HG03159 (cell line): ENCODE measurements at regions not wholly inside any gene's neighbourhood (a gene's known extent, or its start where the extent isn't known, plus 50 kb on each side); places are given as distances from the start of the nearest gene placed in this dataset.

Source experiments
- ATAC-seq: cut with Tn5 transposase; IDR thresholded peaks from one replicate; pipeline ENCODE4 v1.9.1; 2021; ENCODE audit warnings: mild to moderate bottlenecking, moderate library complexity; ENCODE audit not compliant: unreplicated experiment

- ATAC-seq, result no peak
These were observed 647.1 kb upstream of the KLF4 start for GRCh38 chr9:108136656-108137055.

- no peak for ATAC-seq
These were observed 645.0 kb upstream of the KLF4 start for GRCh38 chr9:108134486-108135128.

GRCh38 chr9:108133680-108134079, 644.1 kb upstream of the KLF4 start:
- ATAC-seq, result no peak

GRCh38 chr9:108133101-108133500, 643.5 kb upstream of the KLF4 start:
- ATAC-seq, result no peak

GRCh38 chr9:108130905-108131304, 641.3 kb upstream of the KLF4 start:
- no peak for ATAC-seq

- ATAC-seq, result no peak
These were observed 636.1 kb upstream of the KLF4 start for GRCh38 chr9:108125625-108126024.

GRCh38 chr9:108119530-108120113, 630.1 kb upstream of the KLF4 start:
- ATAC-seq, result no peak

- no peak for ATAC-seq
These were observed 628.2 kb upstream of the KLF4 start for GRCh38 chr9:108117795-108118194.

- ATAC-seq, result no peak
These were observed 627.7 kb upstream of the KLF4 start for GRCh38 chr9:108117306-108117705.

GRCh38 chr9:108113596-108113995, 624.0 kb upstream of the KLF4 start:
- ATAC-seq, result no peak

GRCh38 chr9:108109927-108110690, 620.5 kb upstream of the KLF4 start:
- ATAC-seq, result no peak

GRCh38 chr9:108108852-108109448, 619.4 kb upstream of the KLF4 start:
- no peak for ATAC-seq

GRCh38 chr9:108108280-108108851, 618.8 kb upstream of the KLF4 start:
- ATAC-seq, result no peak

- no peak for ATAC-seq
These were observed 616.3 kb upstream of the KLF4 start for GRCh38 chr9:108105885-108106284.

- ATAC-seq, result no peak
These were observed 615.4 kb upstream of the KLF4 start for GRCh38 chr9:108104991-108105390.

- no peak for ATAC-seq
These were observed 613.6 kb upstream of the KLF4 start for GRCh38 chr9:108103046-108103693.

GRCh38 chr9:108101410-108101809, 611.8 kb upstream of the KLF4 start:
- ATAC-seq, result no peak

- ATAC-seq, result no peak
These were observed 611.0 kb upstream of the KLF4 start for GRCh38 chr9:108100571-108100970.

GRCh38 chr9:108099854-108100253, 610.3 kb upstream of the KLF4 start:
- no peak for ATAC-seq

GRCh38 chr9:108095496-108095895, 605.9 kb upstream of the KLF4 start:
- ATAC-seq, result no peak

- ATAC-seq, result no peak
These were observed 605.1 kb upstream of the KLF4 start for GRCh38 chr9:108094676-108094993.
